Activated B cell treated with CpG ODN at 0.5 μM for 24 hours (primary cell): ENCODE measurements at regions not wholly inside any gene's neighbourhood (a gene's known extent, or its start where the extent isn't known, plus 50 kb on each side); places are given as distances from the start of the nearest gene placed in this dataset.

ENCODE experiments used
- ATAC-seq: fragments of 200-7000 bp; cut with Tn5 transposase; one replicate; pipeline ENCODE4 v1.10.0; 2021; ENCODE audit warnings: low read depth, mild to moderate bottlenecking, moderate library complexity
- CTCF ChIA-PET: fragments of 350-600 bp; sonication (Branson Sonifier 250); formaldehyde crosslinking; loops from one replicate; lab custom pipeline; 2021; ENCODE audit warnings: antibody characterized with exemption; lab: Charles Lee
- POLR2A ChIA-PET: fragments of 350-600 bp; sonication (Branson Sonifier 250); formaldehyde crosslinking; loops from one replicate; lab custom pipeline; 2021; ENCODE audit warnings: antibody characterized with exemption; lab: Charles Lee
- DNase-seq: peaks from one replicate; pipeline ENCODE4 v3.0.0; 2022
- H3K27ac Mint-ChIP-seq: one replicate; pipeline ENCODE4 v1.8.0; 2020; ENCODE audit warnings: mixed read lengths
- H3K27me3 Mint-ChIP-seq: one replicate; pipeline ENCODE4 v1.8.0; 2021; ENCODE audit warnings: mixed read lengths
- H3K36me3 Mint-ChIP-seq: one replicate; pipeline ENCODE4 v1.8.0; 2021; ENCODE audit warnings: low read depth, mixed read lengths
- H3K4me1 Mint-ChIP-seq: one replicate; pipeline ENCODE4 v1.8.0; 2021; ENCODE audit warnings: mixed read lengths
- H3K4me3 Mint-ChIP-seq: one replicate; pipeline ENCODE4 v1.8.0; 2020; ENCODE audit warnings: mild to moderate bottlenecking, mixed read lengths
- H3K9me3 Mint-ChIP-seq: one replicate; pipeline ENCODE4 v1.8.0; 2020; ENCODE audit warnings: mixed read lengths
- intact Hi-C: fragments of 100-400 bp; cut with micrococcal nuclease; formaldehyde crosslinking; loops from one replicate; pipeline ENCODE4 v1.15.1; 2024
- TF ChIP-seq, protein P1 (sequence below): fragments of 200-600 bp; IDR thresholded peaks from one replicate; pipeline ENCODE4 v1.8.0; 2022; ENCODE audit warnings: antibody characterized with exemption, mild to moderate bottlenecking

DNA sequence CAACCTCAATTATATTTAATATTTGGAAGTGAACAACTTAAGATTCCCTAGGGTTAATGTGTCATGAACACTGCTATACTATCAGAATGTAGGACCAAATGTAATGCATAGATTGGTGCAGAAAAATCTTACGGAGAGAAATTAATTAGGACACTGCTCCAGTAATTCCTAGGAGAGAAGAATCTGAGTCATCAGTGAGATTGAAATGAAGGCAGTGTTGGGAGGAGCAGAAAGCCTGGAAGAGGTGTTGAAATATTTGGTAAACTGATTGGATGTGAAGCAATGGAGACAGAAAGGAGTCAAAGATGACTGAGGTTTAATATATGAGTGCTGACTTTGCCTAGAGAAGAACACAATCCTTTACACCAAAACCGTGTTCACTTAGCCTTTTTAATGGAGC lies 836.0 kb downstream of the FAM181B start:
- H3K4me3 Mint-ChIP-seq: no peak overlapping the region
- intact Hi-C loops: no loop called here
- no peak overlapping the region for H3K27ac Mint-ChIP-seq
- H3K9me3 Mint-ChIP-seq: no peaks in the 10 kb centered on the region
- ATAC-seq (no peak), DNase-seq (no peak)
- ChIA-PET POLR2A (no interaction called here), CTCF (no interaction called here)
- no peaks in the 10 kb centered on the region for H3K4me1 Mint-ChIP-seq
- H3K27me3 Mint-ChIP-seq: no peaks in the 10 kb centered on the region
- TF ChIP-seq, protein P1, sequence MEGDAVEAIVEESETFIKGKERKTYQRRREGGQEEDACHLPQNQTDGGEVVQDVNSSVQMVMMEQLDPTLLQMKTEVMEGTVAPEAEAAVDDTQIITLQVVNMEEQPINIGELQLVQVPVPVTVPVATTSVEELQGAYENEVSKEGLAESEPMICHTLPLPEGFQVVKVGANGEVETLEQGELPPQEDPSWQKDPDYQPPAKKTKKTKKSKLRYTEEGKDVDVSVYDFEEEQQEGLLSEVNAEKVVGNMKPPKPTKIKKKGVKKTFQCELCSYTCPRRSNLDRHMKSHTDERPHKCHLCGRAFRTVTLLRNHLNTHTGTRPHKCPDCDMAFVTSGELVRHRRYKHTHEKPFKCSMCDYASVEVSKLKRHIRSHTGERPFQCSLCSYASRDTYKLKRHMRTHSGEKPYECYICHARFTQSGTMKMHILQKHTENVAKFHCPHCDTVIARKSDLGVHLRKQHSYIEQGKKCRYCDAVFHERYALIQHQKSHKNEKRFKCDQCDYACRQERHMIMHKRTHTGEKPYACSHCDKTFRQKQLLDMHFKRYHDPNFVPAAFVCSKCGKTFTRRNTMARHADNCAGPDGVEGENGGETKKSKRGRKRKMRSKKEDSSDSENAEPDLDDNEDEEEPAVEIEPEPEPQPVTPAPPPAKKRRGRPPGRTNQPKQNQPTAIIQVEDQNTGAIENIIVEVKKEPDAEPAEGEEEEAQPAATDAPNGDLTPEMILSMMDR: no peak
- no peaks in the 10 kb centered on the region for H3K36me3 Mint-ChIP-seq

DNA sequence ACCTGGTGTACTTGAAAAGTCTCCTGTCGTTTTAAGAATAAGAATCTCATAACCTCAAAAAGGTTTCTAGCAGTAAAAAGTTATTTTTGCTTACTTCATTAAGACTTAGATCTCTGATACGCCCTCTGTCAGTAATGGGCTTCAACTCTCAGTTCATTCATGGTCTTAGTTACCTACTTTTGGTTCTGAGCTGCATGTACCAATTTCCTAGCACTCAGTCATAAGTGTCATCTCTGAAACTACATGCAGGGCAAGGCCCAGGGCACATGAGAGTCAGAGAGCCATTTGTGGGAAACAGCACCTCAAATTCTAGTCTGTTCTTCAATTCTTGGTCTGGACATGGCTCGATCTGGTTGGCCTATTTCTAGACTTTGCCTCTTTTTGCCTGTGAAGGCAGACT lies 838.4 kb downstream of the FAM181B start:
- POLR2A ChIA-PET: no interaction called here
- Mint-ChIP-seq H3K27me3 (no peaks in the 10 kb centered on the region), H3K27ac (no peak overlapping the region), H3K36me3 (no peaks in the 10 kb centered on the region), H3K9me3 (no peaks in the 10 kb centered on the region), H3K4me3 (no peak overlapping the region), H3K4me1 (no peaks in the 10 kb centered on the region)
- DNase-seq: no peak
- intact Hi-C loops: no loop called here
- CTCF ChIA-PET: no interaction called here
- no peak for ATAC-seq
- TF ChIP-seq, protein P1: no peak

DNA sequence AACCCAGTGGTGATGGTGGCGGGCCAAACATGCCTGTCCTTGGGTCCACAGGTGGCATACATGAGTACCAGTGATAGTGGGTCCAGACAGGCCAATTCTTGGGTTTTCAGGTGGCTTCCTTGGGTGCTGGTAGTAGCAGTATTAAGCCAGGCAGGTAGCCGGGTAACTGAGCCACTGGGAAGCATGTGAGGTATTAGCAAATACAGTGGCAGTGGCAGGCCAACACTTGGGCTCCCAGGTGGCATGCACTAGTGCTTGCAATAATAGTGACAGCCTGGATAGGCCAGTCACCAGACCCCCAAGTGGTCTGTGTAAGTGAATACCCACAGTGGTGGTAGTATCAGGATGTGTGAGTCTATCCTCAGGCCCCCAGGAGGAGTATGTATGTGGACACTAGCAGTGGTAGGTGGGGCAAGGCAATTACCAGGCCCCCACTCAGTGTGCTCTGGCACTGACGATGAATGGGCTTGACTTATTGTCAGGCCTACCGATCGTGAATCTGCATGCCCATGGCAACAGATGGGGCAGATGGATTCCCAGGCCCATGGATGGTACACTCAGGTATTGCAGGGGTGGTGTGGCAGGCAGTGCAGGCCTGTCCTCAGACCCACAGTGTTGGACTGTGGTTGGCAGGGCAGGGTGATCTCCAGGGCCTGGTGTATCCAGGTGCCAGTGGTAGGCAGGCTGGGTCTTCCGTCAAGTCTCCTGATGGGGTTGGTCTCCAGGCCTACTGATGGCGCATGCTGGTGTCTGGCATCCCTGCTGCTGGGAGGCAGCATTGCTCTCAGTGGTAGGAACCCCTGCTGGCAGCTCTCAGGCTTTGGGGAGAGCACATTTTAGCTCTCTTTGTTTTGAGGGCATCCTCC lies 840.7 kb downstream of the FAM181B start:
- ATAC-seq: no peak
- H3K9me3 Mint-ChIP-seq: peaks cover 3% of the 10 kb centered on the region
- H3K4me1 Mint-ChIP-seq: no peaks in the 10 kb centered on the region
- ChIA-PET CTCF (no interaction called here), POLR2A (no interaction called here)
- TF ChIP-seq, protein P1: no peak
- H3K27ac Mint-ChIP-seq: no peak overlapping the region
- intact Hi-C loops: no loop called here
- no peak for DNase-seq
- H3K4me3 Mint-ChIP-seq: no peak overlapping the region
- H3K36me3 Mint-ChIP-seq: no peaks in the 10 kb centered on the region
- H3K27me3 Mint-ChIP-seq: no peaks in the 10 kb centered on the region

DNA sequence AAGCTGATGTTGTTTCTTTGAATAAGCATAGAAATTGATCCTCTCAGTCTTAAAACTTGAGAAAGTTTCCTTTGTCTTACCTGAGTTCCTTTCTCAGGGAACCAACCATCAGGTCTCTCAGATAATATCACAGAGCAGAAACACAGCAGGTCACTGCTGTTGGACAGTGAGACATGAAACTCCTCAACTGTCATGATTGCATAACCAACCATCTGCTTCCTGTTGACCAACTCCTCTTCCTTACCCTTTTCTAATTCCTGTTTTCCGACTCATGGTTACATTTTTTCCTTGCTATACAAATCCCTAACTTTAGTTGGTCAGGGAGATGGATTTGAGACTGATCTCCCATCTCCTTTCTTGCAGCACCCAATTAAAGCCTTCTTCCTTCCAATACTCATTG lies 845.3 kb downstream of the FAM181B start:
- TF ChIP-seq, protein P1: no peak
- Mint-ChIP-seq H3K4me3 (no peak overlapping the region), H3K27ac (no peak overlapping the region), H3K36me3 (no peaks in the 10 kb centered on the region), H3K9me3 (peaks cover 3% of the 10 kb centered on the region), H3K27me3 (no peaks in the 10 kb centered on the region), H3K4me1 (no peaks in the 10 kb centered on the region)
- ATAC-seq (no peak), DNase-seq (no peak)
- intact Hi-C loops: no loop called here
- POLR2A ChIA-PET: no interaction called here
- CTCF ChIA-PET: no interaction called here

DNA sequence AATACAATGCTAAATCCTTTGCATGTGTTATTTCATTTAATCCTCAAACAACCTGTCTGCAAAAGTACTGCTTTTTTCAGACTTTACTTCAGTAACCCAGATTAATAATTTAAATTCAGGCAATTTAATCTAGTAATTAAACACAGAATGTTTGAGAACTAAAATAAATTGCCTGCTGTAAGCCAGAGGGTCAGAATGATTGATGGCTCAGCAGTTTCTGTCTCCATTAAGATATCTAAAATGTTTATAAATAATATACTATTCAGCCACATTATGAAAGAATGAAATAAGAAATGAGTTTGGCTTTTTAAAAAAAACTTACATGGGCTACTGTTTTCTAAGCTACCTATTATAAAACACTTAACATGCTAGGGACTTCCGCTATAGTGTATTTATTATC lies 846.0 kb downstream of the FAM181B start:
- TF ChIP-seq, protein P1: no peak
- ATAC-seq: no peak
- ChIA-PET CTCF (no interaction called here), POLR2A (no interaction called here)
- Mint-ChIP-seq H3K4me1 (no peaks in the 10 kb centered on the region), H3K9me3 (peaks cover 3% of the 10 kb centered on the region), H3K4me3 (no peak overlapping the region), H3K27me3 (no peaks in the 10 kb centered on the region), H3K27ac (no peak overlapping the region), H3K36me3 (no peaks in the 10 kb centered on the region)
- no peak for DNase-seq
- intact Hi-C loops: no loop called here
